ENCODE measurements at regions not wholly inside any gene's neighbourhood (a gene's known extent, or its start where the extent isn't known, plus 50 kb on each side); places are given as distances from the start of the nearest gene placed in this dataset.
"Not testable (repeated sequence)": the region's sequence is repeated elsewhere in the genome, so short reads cannot be mapped to it uniquely, and the experiment has no call there.

GRCh38 chr1:173342736-173343135 lies 134.4 kb upstream of the PRDX6 start:
- Histone ChIP-seq H3K4me3 (ENCODE audit: low read length in 3 of 3) (no peak overlapping the region), H3K9me3 (ENCODE audit: control insufficient read depth in 2 of 3, insufficient read depth in 1 of 3, low read length in 3 of 3) (no peaks in the 10 kb centered on the region), H3K4me1 (ENCODE audit: control insufficient read depth in 2 of 3, insufficient read depth in 2 of 3, low read depth in 1 of 3, low read length in 3 of 3) (no peaks in the 10 kb centered on the region), H3K36me3 (ENCODE audit: control insufficient read depth in 2 of 3, insufficient read depth in 3 of 3, low read length in 3 of 3) (no peaks in the 10 kb centered on the region), H3K9ac (ENCODE audit: low read length in 3 of 3) (no peak overlapping the region), H3K27ac (ENCODE audit: low read depth in 2 of 2, low read length in 2 of 2) (no peak overlapping the region), H3K27me3 (ENCODE audit: control insufficient read depth, insufficient read depth, low read length) (no peaks in the 10 kb centered on the region)
- intact Hi-C loops (cut with DNase I): no loop called here
- DNase-seq (no peak), FAIRE-seq (no peak)
- no peak for TF ChIP-seq CTCF (IDR thresholded peaks at IDR 0.05; ENCODE audit: borderline replicate concordance, extremely low read depth, insufficient read depth)

- DNase-seq (no peak), FAIRE-seq (no peak)
- Histone ChIP-seq H3K27ac (ENCODE audit: low read depth in 2 of 2, low read length in 2 of 2) (no peak overlapping the region), H3K27me3 (ENCODE audit: control insufficient read depth, insufficient read depth, low read length) (no peaks in the 10 kb centered on the region), H3K4me1 (ENCODE audit: control insufficient read depth in 2 of 3, insufficient read depth in 2 of 3, low read depth in 1 of 3, low read length in 3 of 3) (no peaks in the 10 kb centered on the region), H3K9ac (ENCODE audit: low read length in 3 of 3) (no peak overlapping the region), H3K36me3 (ENCODE audit: control insufficient read depth in 2 of 3, insufficient read depth in 3 of 3, low read length in 3 of 3) (no peaks in the 10 kb centered on the region), H3K4me3 (ENCODE audit: low read length in 3 of 3) (no peak overlapping the region), H3K9me3 (ENCODE audit: control insufficient read depth in 2 of 3, insufficient read depth in 1 of 3, low read length in 3 of 3) (no peaks in the 10 kb centered on the region)
- no peak for TF ChIP-seq CTCF (IDR thresholded peaks at IDR 0.05; ENCODE audit: borderline replicate concordance, extremely low read depth, insufficient read depth)
- intact Hi-C loops (cut with DNase I): no loop called here
Observed at GRCh38 chr1:173344034-173344743, 132.9 kb upstream of the PRDX6 start.

- H3K9ac ChIP-seq (ENCODE audit: low read length in 3 of 3): no peak overlapping the region
- H3K36me3 ChIP-seq (ENCODE audit: control insufficient read depth in 2 of 3, insufficient read depth in 3 of 3, low read length in 3 of 3): no peaks in the 10 kb centered on the region
- no peak for TF ChIP-seq CTCF (IDR thresholded peaks at IDR 0.05; ENCODE audit: borderline replicate concordance, extremely low read depth, insufficient read depth)
- H3K4me3 ChIP-seq (ENCODE audit: low read length in 3 of 3): no peak overlapping the region
- H3K9me3 ChIP-seq (ENCODE audit: control insufficient read depth in 2 of 3, insufficient read depth in 1 of 3, low read length in 3 of 3): peaks cover 0 to 3% (median 0%) of the 10 kb centered on the region in 3 donors
- H3K27ac ChIP-seq (ENCODE audit: low read depth in 2 of 2, low read length in 2 of 2): no peak overlapping the region
- DNase-seq: no peak
- no peaks in the 10 kb centered on the region for H3K27me3 ChIP-seq (ENCODE audit: control insufficient read depth, insufficient read depth, low read length)
- FAIRE-seq: no peak
- intact Hi-C loops (cut with DNase I): no loop called here
- no peaks in the 10 kb centered on the region for H3K4me1 ChIP-seq (ENCODE audit: control insufficient read depth in 2 of 3, insufficient read depth in 2 of 3, low read depth in 1 of 3, low read length in 3 of 3)
Observed at GRCh38 chr1:173347282-173347818, 129.8 kb upstream of the PRDX6 start.

- DNase-seq; H3K9ac ChIP-seq (ENCODE audit: low read length in 3 of 3); H3K4me3 ChIP-seq (ENCODE audit: low read length in 3 of 3); H3K27me3 ChIP-seq (ENCODE audit: control insufficient read depth, insufficient read depth, low read length); H3K36me3 ChIP-seq (ENCODE audit: control insufficient read depth in 2 of 3, insufficient read depth in 3 of 3, low read length in 3 of 3); H3K9me3 ChIP-seq (ENCODE audit: control insufficient read depth in 2 of 3, insufficient read depth in 1 of 3, low read length in 3 of 3); H3K27ac ChIP-seq (ENCODE audit: low read depth in 2 of 2, low read length in 2 of 2); intact Hi-C loops (cut with DNase I); H3K4me1 ChIP-seq (ENCODE audit: control insufficient read depth in 2 of 3, insufficient read depth in 2 of 3, low read depth in 1 of 3, low read length in 3 of 3); FAIRE-seq: not testable (repeated sequence)
Observed at GRCh38 chr1:173352635-173353034, 124.5 kb upstream of the PRDX6 start.

Measured in kidney (tissue), 13 donors.